AG09309 (cell line): ENCODE measurements at regions not wholly inside any gene's neighbourhood (a gene's known extent, or its start where the extent isn't known, plus 50 kb on each side); places are given as distances from the start of the nearest gene placed in this dataset.

Experiments used
- DNase-seq: peaks from one replicate; pipeline ENCODE4 v3.0.0-alpha.2; 2010; ENCODE audit warnings: low read depth
- H3K4me3 ChIP-seq: 2 replicates; pipeline ENCODE4 v1.5.1; 2011; ENCODE audit warnings: mild to moderate bottlenecking, low read depth, low read length, moderate library complexity; ENCODE audit not compliant: control insufficient read depth
- CTCF ChIP-seq: IDR thresholded peaks from 2 replicates; pipeline ENCODE4 v1.5.1; 2011; ENCODE audit warnings: mild to moderate bottlenecking, low read depth, low read length, inconsistent platforms; ENCODE audit not compliant: insufficient read depth, control insufficient read depth; ENCODE audit errors: missing control alignments

- TF ChIP-seq CTCF, result no peak
- H3K4me3 ChIP-seq, result no peak overlapping the region
- no peak for DNase-seq
Measured at GRCh38 chr13:32897296-32897695, 118.9 kb upstream of the KL start.

GRCh38 chr13:32902029-32902780, 114.0 kb upstream of the KL start:
- H3K4me3 ChIP-seq, result no peak overlapping the region
- no peak for DNase-seq
- TF ChIP-seq CTCF, result no peak

GRCh38 chr13:32902874-32903273, 113.3 kb upstream of the KL start:
- no peak for DNase-seq
- H3K4me3 ChIP-seq, result no peak overlapping the region
- TF ChIP-seq CTCF, result no peak

- no peak for TF ChIP-seq CTCF
- DNase-seq, result no peak
- H3K4me3 ChIP-seq, result no peak overlapping the region
Measured at GRCh38 chr13:32903720-32904119, 112.5 kb upstream of the KL start.

GRCh38 chr13:32904266-32904665, 112.0 kb upstream of the KL start:
- DNase-seq, result no peak
- H3K4me3 ChIP-seq, result no peak overlapping the region
- TF ChIP-seq CTCF, result no peak

- no peak for DNase-seq
- no peak for TF ChIP-seq CTCF
- no peak overlapping the region for H3K4me3 ChIP-seq
Measured at GRCh38 chr13:32905063-32905863, 111.0 kb upstream of the KL start.
